AG09319 (cell line): ENCODE measurements at regions not wholly inside any gene's neighbourhood (a gene's known extent, or its start where the extent isn't known, plus 50 kb on each side); places are given as distances from the start of the nearest gene placed in this dataset.

Source experiments
- DNase-seq: peaks from one replicate; pipeline ENCODE4 v3.0.0-alpha.2; 2010; ENCODE audit warnings: low read depth; ENCODE audit errors: extremely low read depth
- TF ChIP-seq, protein P1 (sequence below): IDR thresholded peaks from 2 replicates; pipeline ENCODE4 v1.5.1; 2011; ENCODE audit warnings: low read depth, mild to moderate bottlenecking, inconsistent platforms, low read length, moderate library complexity

DNA sequence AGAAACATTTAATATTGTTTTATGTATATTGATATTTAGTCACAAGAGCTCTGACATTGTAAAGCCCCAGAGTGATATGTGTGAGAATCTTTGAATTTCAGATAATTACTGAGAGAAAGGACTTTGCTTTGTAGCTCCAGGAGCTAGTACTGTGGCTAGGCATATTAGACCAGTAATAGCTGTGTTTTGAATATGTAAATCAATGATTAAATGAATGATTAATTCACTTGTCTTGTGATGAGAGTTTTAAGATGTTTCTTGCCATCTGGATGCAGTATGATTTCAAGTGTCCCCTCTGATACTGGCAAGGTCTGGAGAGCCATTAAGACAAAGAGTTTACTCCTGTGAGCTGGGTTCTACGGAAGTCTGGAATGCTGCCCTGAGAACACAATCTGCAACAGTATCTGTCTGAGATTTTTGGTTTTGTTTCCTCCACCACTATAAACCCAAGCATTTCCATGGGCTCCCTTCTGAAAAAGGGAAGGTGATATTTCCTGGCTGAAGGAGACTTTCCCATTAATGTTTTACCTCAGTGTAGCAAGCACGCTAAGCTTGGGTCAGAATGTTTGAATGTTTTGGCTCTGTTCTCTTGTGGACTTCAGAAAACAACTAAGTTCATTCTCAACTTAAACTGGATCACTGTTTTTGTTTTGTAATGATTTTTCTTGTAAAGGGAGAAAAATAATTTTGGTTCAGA is 61.3 kb upstream of the BICC1 start:
- DNase-seq = no peak
- TF ChIP-seq, protein P1, sequence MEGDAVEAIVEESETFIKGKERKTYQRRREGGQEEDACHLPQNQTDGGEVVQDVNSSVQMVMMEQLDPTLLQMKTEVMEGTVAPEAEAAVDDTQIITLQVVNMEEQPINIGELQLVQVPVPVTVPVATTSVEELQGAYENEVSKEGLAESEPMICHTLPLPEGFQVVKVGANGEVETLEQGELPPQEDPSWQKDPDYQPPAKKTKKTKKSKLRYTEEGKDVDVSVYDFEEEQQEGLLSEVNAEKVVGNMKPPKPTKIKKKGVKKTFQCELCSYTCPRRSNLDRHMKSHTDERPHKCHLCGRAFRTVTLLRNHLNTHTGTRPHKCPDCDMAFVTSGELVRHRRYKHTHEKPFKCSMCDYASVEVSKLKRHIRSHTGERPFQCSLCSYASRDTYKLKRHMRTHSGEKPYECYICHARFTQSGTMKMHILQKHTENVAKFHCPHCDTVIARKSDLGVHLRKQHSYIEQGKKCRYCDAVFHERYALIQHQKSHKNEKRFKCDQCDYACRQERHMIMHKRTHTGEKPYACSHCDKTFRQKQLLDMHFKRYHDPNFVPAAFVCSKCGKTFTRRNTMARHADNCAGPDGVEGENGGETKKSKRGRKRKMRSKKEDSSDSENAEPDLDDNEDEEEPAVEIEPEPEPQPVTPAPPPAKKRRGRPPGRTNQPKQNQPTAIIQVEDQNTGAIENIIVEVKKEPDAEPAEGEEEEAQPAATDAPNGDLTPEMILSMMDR = no peak

- TF ChIP-seq, protein P1 = no peak
- no peak for DNase-seq
These were observed 59.6 kb upstream of the BICC1 start for GRCh38 chr10:58453105-58453504.

DNA sequence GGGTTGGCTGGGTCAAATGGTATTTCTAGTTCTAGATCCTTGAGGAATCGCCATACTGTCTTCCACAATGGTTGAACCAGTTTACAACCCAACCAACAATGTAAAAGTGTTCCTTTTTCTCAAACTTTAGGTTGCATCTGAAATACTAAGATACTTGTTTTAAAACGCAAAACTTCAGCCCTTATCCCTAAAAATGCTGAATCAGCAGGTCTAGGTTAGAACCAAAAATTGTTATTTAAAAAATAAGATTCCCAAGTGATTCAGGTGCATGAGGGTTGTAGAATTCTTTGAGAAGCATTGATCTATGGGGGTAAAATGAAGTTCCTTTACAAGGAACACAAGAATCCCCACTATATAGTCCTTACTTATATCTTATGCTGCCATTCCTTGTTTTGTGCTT is 56.5 kb upstream of the BICC1 start:
- TF ChIP-seq, protein P1 = no peak
- DNase-seq = no peak

DNA sequence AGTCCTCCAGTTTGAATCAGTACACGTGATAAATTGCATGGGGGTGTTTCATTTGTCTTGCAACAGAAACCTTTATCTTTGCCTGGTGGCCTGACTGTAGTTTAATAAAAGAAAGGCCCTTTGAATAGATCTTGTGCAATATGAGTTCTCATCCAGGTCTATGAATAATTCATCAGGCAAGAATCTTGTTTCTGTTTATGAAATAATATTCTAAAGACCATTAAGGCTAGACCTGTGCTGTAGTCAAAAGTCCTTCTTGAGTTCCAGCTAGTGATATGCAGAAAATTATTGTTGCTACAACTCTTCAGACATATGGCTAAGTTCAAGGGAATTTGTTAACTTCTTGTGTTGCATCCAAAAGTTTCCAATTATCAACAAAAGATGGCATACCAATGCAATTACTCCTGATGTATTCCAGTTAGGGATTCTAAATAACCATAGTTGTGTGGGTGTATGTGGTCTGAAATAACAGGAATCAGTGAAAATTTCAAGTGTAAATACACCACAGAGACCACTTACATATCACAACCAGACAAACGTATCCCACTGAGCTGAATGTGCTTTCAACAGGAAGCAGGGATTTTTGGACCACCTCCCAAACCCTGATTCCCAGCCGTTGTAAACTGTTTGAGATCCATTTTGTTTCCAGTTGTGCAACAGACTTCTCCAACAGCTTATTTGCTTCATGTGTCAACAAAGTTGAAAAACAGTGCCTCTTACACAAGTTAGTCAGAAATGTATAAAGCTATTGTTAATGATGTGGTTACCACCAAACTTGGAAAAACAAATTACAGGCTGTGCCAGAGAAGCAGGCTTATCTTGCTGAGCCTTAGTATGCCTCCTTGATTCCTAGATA is 54.7 kb upstream of the BICC1 start:
- DNase-seq = peak; percentile 93
- TF ChIP-seq, protein P1 = no peak

DNA sequence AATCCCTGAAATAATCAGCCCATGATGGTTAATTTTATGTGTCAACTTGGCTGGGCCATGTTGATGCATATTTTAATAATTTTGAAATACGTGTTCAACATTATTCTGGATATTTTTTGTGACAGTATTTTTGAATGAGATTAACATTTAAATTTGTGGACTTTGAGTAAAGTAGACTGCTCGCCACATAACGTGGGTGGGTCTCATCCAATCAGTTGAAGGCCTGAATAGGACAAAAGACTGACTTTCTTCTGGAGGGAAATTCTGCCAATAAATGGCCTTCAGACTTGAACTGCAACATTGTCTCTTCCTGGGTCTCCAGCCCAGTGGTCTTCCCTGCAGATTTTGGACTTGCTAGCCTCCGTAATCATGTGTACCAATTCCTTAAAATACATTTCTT is 53.6 kb upstream of the BICC1 start:
- TF ChIP-seq, protein P1 = no peak
- DNase-seq = no peak

DNA sequence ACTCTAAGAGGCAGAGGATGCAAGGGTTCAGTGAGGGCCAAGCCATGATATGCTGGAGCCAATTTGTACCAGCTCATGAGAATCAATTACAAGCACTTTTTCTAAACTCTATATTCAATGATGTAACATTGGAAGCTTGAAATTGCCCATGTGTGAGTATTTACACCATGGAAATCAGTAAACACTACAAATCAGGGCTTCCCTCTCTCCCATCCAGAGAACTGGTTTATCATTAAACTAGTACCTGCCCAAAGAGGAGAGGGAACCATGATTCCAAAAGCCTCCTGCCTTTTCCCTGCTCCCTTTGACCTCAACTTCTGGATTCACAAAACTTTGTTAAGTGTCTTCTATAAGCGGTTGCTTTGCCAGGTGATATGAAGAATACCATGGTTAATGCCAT is 52.5 kb upstream of the BICC1 start:
- TF ChIP-seq, protein P1 = no peak
- DNase-seq = no peak

GRCh38 chr10:58462863-58463507 is 49.7 kb upstream of the BICC1 start:
- no peak for DNase-seq
- TF ChIP-seq, protein P1 = no peak
